Hindlimb muscle (tissue), 1 donor: ENCODE measurements at regions not wholly inside any gene's neighbourhood (a gene's known extent, or its start where the extent isn't known, plus 50 kb on each side); places are given as distances from the start of the nearest gene placed in this dataset.
"Not testable (repeated sequence)": the region's sequence is repeated elsewhere in the genome, so short reads cannot be mapped to it uniquely, and the experiment has no call there.

Source experiments
- DNase-seq: peaks from one replicate; pipeline ENCODE4 v3.0.0-alpha.2; 2013

DNA sequence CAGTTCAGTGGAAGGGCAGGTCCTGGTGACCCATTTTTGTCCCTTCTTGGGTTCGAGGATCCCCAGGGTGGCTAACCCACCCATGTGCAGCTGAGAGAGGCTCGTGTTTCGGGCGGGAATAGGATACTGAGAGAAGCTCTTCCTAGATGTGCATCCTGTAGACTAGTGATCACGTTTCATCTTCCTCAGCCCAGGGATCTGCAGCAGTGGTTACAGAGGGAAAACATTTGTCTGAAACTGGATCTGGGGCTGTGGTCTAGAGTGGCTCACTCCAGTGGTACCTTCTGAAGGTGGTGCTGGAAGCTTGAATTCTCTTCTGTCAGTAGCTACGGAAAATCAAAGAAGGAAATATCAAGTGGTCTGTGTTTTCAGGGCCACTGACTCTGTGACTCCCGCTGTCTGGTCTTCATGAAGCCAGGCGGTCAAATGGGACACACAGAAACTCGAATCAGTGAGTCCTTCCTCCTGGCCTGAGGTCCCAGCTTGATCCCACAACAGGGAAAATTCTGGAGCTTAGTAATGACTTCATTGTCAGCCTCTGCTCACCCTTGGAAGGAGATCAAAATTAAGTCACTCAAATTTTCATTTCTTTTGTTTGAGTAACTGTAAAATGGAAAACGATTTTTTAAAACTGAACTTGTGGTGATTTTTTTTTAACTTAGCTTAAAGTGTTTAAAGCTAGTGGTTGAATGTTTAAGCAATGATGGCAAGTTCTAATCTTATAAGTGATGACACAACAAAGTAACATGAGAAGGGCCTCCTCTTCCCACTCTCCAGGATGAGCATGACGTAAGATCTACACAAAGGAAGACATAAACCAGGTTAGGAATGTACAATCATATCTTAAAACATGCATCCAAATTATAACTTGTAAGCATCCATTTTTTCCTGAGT is 469.3 kb upstream of the KLF6 start:
- DNase-seq: no peak

DNA sequence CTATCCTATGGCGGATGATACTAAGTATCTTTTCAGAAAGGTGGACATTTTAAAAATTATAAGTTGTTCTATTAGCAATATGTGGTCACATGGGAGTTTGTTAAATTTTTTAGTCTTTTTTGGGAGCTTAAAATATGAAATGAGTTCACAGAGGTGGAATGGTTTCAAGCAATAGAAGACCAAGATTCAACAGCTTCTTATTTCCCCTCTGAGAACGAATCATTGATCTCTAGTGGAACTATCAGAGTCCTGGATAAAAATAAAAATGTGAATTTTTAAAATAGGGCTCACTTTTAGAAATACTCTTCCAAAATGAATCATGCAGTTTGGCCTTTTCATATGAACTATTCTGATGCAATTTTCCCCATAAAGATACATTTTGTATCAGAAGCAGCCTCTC is 467.7 kb upstream of the KLF6 start:
- no peak for DNase-seq

DNA sequence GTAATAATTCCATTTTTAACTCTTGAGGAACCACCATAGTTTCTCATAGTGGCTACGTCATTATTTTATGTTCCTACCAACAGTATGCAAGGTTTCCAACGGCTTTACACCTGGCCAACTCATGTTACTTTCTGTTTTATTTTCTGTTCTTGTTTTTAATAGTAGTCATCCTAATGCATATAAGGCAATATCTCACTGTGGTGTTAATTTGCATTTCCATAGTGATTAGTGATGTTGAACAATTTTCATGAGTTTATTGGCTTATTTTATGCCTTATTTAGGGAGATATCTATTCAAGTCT is 465.5 kb upstream of the KLF6 start:
- no peak for DNase-seq

DNA sequence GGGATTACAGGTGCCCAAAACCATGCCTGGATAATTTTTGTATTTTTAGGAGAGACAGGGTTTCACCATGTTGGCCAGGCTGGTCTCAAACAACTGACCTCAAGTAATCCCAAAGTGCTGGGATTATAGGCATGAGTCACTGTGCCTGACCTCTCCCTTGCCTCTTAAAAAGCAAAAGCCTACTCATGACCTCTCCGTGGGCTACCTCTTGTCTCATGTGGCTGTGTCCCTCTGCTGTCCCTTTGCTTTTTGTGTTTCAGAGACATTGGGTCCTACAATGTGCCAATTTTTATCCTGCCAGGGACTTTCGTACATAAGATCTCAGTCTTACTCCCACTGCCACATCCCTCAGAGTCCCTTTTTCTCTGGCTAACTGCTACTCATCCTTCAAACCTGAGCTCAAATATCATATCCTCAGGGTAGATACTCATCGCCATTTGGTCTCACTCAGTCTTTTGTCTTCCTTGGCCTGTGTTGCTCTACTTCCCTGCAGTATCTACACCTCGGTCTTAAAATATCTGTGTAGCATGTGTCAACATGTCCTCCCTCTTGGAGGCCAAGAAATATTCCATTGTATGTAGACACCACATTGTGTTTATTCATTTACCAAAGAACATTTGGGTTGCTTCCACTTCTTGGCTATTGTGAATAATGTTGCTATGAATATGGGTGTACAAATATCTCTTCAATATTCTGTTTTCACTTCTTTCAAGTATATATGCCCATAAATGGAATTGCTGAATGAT is 465.0 kb upstream of the KLF6 start:
- DNase-seq: no peak

DNA sequence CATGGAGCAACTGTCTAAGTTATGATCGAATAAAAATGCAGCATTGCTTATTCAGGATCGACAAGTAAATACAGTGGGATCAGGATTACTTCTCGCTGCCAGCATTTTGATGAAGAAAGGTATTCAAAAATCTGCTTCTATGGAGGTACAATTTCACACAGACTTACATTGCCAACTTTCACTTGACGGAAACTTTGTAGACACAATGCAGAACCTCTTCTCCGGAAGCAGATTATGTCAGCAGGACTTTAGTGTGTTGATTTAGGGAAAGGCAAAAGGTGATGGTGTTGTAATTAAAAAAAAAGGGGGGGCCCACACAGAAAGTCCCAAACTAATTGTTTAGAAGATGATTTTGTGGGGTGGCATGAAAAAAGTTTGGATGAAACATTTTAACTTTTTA is 462.4 kb upstream of the KLF6 start:
- no peak for DNase-seq

DNA sequence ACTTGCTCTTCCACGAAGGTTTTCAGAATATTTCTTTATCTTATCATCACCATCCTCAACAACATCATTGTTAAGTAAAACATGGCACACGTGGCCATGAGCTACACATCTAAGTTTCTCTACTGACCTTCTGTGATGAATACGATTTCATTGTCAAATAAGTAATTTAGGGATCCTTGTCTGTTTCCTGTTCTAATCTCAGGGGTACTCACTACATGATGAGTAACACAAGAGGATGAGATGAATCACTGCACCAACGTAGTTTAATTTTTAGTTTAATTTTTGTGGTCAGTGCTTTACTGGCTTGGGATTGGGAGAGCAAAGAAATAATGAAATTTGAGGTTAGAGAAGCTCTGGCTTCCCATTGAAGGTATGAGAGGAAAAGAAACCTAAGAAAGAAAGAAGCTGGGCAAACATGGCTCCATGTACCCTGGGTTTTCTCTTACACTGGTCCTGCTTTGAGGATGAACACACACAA is 461.9 kb upstream of the KLF6 start:
- DNase-seq: no peak

DNA sequence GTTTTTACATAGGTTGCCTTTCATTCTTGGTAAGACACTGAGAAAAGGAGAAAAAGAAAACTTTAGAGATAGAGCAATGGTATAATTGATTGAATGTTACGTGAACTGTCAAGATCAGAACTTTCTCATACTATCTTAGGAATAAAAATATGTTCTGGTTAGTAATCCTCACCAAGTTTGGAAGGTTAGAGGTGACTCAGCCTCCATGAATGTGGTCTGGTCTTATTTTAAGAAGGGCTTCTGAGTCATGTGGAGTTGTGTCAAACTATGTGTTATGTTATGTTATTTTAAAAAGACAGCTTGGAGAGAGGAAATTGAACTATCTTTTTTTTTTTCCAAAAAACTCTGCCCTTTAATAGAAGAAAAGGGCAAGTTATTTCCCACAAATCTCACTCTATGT is 458.6 kb upstream of the KLF6 start:
- DNase-seq: no peak

DNA sequence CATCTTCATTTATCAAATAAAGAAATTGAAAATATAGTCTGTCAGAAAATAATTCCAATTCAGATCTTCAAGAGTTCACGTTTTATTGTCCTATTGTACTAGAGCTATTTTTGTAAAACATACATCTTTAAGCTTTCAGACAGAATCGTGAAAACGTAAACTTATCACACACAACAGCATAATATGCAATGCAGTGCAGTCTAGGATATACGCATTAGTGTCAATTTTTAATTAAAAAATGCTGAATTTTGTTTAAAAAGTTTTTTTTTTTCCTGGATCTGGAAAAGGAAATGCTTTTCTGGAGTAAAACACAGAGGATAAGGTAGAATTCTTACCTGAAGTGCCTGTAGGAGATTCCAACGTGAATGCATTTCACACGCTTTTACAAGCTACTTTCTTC is 458.2 kb upstream of the KLF6 start:
- DNase-seq: no peak

DNA sequence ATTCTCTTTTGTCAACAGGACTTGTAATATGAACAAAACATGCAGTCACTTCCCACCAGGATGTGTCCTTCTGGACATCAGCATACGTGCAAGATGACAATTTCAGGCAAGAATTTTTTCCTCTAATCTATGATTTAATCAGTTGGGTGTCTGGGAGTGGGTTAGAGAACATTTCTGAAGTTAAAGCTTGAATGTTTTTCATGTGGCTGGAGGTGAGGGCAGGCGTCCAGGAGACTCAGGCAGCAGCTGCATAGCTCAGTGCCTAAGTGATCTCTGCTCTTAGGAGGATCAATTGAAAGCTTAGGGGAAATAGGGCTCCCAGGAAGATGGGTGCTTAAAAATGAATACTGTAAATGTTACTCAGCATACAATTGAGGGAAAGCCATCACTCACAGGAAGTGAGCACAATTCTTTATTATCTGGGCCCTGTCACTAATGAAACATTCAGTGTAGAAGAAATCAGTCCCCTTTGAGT is 457.6 kb upstream of the KLF6 start:
- DNase-seq: no peak

DNA sequence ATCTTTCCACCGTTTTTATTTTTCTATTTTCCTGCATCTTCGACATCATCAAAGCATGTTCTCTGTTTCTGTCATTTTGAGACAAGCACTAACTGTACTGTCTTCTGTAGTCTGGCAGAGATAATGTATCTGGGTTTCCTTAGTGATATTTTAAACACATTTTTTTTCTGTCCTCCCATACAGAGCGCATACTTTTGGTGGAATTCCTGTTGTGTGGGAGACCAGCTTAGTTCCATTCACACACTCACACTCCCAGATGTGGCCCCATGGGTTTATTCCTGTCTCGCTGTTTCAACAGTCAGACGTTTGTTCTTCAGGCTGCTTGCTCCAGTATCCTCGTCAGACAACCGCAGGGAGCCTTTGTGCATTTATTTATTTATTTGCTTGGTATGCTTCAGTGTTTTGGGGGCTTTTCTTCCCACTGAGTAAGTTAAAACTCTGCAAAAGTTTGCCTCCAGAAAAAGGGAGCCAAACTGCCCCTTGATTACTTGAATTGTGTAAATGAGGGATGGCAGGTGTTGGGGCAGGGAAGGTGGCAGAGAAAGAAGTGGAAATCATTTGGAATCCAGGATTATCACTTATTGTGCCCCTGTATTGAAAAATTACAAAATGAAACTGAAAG is 456.8 kb upstream of the KLF6 start:
- peak; percentile 85 for DNase-seq

DNA sequence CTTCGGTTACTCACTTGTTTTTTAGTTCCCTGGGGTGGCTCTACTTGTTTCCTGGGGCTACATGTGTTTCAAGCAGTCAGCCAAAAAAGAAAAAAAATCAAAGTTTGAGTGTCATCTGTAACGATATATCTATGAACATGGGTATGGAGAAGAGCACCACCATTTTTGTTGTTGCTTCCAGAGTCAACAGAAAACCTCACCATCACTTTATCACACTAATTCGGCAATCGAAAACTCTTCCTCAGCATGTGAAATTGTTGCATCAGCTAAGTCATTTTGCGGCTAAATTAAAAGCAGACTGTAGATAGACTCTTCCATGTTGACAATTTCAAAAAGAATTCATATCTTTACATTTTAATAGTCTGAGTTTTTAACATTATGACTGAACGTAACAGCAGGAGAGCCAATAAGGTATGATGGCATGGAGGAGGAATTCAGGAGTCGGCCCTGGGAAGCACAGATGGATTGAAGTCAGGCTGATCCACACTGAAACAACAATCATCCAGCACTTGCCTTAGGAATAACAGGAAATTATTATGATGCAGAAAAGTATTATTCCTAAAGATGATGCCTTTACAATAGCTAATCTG is 455.7 kb upstream of the KLF6 start:
- DNase-seq: no peak

DNA sequence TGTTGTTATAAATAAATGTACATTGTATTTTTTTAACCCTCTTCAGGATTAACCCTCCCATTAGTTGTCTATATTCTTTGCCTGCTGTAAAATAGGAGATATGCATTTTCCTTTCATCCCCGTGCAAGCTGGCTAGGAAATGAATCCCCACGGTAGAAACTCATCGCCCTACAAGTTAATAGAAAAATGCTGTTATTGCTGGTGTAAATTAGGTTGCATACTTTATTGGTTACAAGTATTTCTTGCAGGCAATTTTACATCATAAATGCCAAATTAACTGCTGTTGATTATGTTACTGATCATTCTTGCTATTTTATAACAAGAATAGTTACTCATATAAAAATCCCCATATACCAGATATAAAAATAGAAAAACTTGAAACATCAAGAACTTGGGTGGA is 454.2 kb upstream of the KLF6 start:
- DNase-seq: no peak

DNA sequence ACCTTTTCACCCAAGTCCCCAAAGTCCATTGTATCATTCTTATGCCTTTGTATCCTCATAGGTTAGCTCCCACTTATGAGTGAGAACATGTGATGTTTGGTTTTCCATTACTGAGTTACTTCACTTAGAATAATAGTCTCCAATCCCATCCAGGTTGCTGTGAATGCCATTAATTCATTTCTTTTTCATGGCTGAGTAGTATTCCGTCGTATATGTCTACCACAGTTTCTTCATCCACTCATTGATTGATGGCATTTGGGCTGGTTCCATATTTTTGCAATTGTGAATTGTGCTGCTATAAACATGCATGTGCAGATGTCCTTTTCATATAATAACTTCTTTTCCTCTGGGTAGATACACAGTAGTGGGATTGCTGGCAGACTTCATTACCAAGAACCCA is 451.9 kb upstream of the KLF6 start:
- not testable (repeated sequence) for DNase-seq

DNA sequence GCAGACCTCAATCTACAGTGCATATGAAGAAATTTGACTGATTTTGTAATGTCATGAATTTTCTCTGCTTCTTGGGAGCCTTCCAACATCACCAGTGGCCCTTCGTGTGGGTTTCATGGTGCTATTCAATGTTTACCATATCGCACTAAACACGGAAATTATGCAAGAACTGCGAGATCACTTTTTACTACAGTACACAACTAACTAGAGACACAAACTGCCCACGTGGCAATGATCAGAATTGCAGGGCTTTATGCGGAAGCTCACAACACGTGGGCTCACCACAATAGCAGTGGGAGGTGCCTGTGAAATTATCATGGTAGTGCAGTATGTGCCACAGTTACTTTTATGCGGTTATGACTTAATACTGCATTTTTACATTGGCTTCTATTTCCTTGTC is 449.7 kb upstream of the KLF6 start:
- no peak for DNase-seq

DNA sequence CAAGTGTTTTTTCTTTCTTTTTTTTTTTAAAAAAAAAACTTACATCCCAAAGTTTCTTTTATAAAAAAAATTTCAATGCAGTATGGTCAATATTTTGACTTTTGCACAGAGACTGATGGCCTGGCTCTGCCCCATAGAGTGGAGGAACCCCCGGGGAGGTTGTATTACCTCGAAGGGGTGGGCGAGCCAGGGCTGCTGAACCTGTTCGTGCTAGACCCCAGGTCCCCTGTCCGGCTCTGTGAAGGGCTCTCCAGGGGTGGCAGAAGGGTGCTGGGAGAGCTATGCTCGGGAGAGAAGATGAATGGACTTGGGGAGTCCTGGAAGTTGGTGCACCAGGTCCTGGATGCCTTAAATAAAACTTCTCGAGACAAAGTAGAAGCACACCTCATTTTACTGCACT is 446.4 kb upstream of the KLF6 start:
- DNase-seq: no peak

DNA sequence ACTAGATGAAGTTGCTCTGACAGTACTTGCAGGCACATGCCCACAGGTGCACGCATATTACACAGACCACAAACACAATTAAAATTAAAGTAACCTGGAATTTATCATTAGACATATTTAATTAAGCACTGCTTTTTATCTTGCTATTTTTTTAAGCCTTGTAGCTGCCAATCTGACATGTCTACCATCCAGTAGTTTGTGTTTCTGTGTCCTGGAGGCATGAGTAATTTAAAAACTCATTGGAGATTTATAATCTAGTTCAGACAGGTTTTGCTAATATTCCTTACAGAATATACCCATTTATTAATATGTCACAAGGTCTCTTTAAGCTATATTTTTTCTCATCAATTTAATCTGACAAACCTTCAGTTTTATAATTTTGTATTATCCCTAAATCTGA is 445.0 kb upstream of the KLF6 start:
- no peak for DNase-seq

DNA sequence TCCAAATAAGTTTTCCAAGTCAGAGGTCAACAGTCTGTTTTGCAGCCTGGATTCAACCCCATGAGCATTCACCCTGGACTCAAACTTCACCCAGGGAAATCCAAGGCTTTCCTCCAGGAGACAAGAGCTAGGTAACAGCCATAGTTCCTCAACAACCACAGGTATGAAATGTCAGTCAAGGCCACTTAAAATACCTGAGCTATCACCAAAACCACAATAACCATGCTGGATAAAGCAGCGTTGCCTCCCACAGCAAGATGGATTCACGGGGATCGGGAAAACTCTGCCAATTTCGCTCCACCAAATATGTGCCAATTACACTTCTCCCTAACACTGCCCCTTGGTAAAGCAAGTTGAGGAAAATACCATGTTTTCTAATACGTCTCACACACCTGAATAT is 444.1 kb upstream of the KLF6 start:
- DNase-seq: no peak

DNA sequence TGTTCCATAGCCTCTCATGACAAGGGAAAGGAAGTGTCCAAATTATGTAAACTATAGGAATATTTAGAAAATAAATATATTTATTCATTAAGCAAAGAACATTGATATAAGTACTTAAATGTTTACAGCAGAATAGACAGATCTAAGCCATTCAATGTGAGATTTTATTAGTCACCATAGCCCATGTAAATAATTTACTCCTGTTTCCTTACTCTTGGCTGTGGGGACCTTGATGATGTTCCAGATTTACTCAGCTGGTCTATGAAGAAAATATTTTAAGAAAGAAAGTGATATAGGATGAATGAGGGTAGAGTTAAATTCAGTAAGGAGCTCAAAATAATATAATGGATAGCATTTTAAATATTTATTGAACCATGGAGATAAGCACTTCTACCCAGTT is 442.6 kb upstream of the KLF6 start:
- DNase-seq: no peak

DNA sequence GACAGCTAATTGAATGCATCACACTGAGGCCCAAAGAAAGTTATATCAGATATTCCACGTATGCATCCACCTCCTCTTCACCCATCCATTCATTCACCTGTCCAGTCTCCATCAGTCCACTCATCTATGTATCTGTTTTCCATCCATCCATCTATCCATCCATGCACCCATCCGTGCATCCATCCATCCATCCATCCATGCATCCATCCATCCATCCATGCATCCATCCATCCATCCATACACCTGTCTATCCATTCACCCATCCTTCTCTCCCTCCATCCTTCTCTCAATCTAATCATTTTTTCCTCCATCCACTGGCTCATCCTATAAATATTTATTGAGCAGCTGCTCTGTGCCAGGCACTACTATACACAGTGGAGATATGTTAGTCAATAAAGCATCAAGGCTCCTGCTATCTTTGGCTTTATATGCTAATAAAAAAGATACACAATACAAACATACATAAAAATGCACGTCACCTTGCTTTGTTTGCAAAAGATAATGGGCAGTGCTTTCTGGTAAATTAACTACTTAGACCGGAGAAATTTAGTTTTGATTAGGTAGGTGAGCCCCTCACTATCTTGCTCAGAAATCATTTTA is 442.0 kb upstream of the KLF6 start:
- DNase-seq: no peak

DNA sequence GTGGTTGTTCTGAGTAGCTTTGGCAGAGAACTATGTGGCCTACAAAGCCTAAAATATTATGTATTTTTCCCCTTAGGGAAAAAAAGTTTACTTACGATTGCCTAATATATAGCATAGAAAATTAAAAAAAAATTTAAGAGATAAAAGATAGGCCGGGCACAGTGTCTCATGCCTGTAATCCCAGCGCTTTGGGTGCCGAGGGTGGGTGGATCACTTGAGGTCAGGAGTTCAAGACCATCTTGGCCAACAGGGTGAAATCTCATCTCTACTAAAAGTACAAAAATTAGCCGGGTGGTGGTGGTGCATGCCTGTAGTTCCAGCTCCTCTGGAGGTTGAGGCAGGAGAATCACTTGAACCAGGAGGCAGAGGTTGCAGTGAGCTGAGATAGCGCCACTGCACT is 439.2 kb upstream of the KLF6 start:
- DNase-seq: no peak

DNA sequence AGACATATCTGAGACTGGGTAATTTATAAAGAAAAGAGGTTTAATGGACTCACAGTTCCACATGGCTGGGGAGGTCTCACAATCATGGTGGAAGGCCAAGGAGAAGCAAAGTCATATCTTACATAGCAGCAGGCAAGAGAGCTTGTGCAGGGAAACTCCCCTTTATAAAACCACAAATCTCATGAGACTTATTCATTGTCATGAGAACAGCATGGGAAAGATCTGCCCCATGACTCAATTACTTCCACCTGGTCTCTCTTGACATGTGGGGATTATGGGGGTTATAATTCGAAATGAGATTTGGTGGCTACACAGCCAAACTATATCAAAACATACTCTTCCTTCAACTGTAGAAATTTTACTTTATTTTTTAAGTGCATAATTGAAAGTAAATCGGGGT is 436.3 kb upstream of the KLF6 start:
- DNase-seq: not testable (repeated sequence)

DNA sequence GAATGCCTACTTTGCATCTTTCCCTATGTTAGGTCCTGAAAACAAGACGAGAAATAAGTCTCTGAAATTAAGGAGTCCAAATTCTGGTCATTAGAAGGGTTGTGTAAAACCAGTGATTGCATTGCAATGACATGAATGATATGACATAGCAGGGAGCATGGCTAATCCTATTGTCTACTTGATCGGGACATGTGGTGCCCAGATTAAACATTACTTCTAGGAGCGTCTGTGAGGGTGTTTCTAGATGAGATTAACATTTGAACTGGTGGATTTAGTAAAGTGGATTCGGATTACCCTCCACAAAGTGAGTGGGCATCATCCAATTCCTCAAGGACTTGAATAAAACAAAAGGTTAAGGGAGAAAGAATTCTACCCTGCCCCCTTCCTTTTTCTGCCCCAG is 434.9 kb upstream of the KLF6 start:
- no peak for DNase-seq

DNA sequence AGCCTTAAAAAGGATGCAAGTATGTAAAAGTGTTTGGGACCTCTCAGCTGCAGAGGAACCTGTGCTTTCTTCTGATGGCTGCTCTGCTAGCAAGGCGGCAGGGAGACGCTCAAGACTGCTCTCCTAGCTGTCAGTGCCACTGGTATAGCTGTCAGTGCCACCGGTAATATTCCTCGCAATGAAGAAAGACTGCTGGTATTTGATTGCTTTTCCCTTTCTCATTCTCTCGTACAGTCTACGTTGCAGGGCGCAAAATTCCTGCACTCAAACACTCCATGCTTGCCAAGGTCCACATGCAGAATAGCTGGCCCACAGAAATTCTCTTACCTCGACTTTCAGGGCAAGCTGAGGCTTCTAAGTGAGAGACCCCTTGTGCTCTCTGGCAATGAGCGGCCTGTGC is 432.6 kb upstream of the KLF6 start:
- no peak for DNase-seq
